ENCODE measurements at regions not wholly inside any gene's neighbourhood (a gene's known extent, or its start where the extent isn't known, plus 50 kb on each side); places are given as distances from the start of the nearest gene placed in this dataset.

GRCh38 chr12:115606040-115606439 is 671.5 kb downstream of the MED13L start:
- no peak for ATAC-seq
- TF ChIP-seq TOX (CRISPR knock-in tag; IDR thresholded peaks at IDR 0.05; ENCODE audit: borderline replicate concordance) (no peak), ESRRG (CRISPR knock-in tag; IDR thresholded peaks at IDR 0.05) (no peak)
- TF ChIP-seq, protein P1, sequence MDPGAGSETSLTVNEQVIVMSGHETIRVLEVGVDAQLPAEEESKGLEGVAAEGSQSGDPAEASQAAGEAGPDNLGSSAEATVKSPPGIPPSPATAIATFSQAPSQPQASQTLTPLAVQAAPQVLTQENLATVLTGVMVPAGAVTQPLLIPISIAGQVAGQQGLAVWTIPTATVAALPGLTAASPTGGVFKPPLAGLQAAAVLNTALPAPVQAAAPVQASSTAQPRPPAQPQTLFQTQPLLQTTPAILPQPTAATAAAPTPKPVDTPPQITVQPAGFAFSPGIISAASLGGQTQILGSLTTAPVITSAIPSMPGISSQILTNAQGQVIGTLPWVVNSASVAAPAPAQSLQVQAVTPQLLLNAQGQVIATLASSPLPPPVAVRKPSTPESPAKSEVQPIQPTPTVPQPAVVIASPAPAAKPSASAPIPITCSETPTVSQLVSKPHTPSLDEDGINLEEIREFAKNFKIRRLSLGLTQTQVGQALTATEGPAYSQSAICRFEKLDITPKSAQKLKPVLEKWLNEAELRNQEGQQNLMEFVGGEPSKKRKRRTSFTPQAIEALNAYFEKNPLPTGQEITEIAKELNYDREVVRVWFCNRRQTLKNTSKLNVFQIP (CRISPR knock-in tag; IDR thresholded peaks at IDR 0.05; ENCODE audit: borderline replicate concordance, low read depth) = no peak

DNA sequence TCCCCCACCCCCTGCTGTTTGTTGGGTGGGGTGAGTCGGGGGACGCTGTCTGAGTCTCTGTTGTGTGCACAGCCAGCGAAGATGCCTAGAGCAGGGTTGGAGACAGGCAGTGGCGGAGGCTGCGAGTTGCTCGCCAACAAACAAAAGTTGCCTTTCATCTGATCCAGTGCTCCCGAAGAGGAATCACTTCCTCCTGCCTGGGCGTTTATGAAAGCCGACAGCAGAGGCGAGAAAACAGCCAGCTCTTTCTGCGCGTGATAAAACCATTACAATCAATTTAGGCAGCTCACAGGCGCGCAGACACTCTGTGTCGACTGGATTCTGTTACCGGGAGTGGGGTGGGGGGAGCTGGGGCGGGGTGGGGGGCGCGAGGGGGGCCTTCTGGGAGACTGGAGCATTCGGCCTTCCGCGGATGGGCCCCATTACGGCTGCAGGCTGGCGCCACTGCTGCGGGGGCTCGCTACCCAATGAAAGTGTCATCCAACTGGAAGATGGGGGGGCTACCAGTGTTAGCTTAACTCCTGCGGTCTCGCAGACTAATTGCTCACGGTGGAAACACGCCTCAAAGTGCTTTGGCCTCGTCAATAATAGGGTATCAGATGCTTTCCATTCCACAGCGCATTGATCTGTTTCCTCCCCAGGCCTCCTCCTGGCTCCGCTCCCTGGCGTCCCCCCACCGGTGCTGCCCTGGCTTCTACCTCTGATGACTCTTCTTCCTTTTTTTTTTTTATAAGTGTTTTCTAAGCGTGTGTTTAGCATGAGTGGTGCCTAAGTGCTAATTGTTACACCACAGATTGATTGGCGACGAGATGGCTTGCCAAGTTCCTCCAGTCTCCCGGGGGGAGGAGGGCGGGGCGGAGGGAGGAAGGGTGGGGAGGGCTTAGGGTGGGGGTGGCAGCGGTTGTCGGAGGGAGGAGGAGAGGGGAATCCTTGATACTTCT is 678.4 kb downstream of the MED13L start:
- ATAC-seq = no peak
- TF ChIP-seq, protein P2, sequence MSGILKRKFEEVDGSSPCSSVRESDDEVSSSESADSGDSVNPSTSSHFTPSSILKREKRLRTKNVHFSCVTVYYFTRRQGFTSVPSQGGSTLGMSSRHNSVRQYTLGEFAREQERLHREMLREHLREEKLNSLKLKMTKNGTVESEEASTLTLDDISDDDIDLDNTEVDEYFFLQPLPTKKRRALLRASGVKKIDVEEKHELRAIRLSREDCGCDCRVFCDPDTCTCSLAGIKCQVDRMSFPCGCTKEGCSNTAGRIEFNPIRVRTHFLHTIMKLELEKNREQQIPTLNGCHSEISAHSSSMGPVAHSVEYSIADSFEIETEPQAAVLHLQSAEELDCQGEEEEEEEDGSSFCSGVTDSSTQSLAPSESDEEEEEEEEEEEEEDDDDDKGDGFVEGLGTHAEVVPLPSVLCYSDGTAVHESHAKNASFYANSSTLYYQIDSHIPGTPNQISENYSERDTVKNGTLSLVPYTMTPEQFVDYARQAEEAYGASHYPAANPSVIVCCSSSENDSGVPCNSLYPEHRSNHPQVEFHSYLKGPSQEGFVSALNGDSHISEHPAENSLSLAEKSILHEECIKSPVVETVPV (CRISPR knock-in tag; IDR thresholded peaks at IDR 0.05) = no peak
- TF ChIP-seq ZNF565 (CRISPR knock-in tag; conservative IDR thresholded peaks at IDR 0.05; ENCODE audit: low read depth) = no peak
- TF ChIP-seq, protein P1 (CRISPR knock-in tag; IDR thresholded peaks at IDR 0.05; ENCODE audit: borderline replicate concordance, low read depth) = no peak
- no peak for TF ChIP-seq ZNF70 (CRISPR knock-in tag; IDR thresholded peaks at IDR 0.05)
- TF ChIP-seq ARNTL (CRISPR knock-in tag; IDR thresholded peaks at IDR 0.05; ENCODE audit: borderline replicate concordance, low read depth) = no peak
- no peak for TF ChIP-seq PATZ1 (CRISPR knock-in tag; IDR thresholded peaks at IDR 0.05; ENCODE audit: borderline replicate concordance)
- TF ChIP-seq TCF4 (CRISPR knock-in tag; IDR thresholded peaks at IDR 0.05; ENCODE audit: borderline replicate concordance) = no peak
- no peak for TF ChIP-seq ZFP3 (CRISPR knock-in tag; IDR thresholded peaks at IDR 0.05)
- no peak for TF ChIP-seq RARB (CRISPR knock-in tag; IDR thresholded peaks at IDR 0.05)
- TF ChIP-seq ZC3H10 (CRISPR knock-in tag; IDR thresholded peaks at IDR 0.05) = no peak
- no peak for TF ChIP-seq GLIS3 (CRISPR knock-in tag; IDR thresholded peaks at IDR 0.05)
- TF ChIP-seq ZFP30 (CRISPR knock-in tag; IDR thresholded peaks at IDR 0.05) = no peak
- TF ChIP-seq, protein P3, sequence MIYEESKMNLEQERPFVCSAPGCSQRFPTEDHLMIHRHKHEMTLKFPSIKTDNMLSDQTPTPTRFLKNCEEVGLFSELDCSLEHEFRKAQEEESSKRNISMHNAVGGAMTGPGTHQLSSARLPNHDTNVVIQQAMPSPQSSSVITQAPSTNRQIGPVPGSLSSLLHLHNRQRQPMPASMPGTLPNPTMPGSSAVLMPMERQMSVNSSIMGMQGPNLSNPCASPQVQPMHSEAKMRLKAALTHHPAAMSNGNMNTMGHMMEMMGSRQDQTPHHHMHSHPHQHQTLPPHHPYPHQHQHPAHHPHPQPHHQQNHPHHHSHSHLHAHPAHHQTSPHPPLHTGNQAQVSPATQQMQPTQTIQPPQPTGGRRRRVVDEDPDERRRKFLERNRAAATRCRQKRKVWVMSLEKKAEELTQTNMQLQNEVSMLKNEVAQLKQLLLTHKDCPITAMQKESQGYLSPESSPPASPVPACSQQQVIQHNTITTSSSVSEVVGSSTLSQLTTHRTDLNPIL (CRISPR knock-in tag; IDR thresholded peaks at IDR 0.05; ENCODE audit: low read depth) = no peak
- TF ChIP-seq ZNF8 (CRISPR knock-in tag; IDR thresholded peaks at IDR 0.05) = no peak
- no peak for TF ChIP-seq BACH2 (CRISPR knock-in tag; IDR thresholded peaks at IDR 0.05; ENCODE audit: borderline replicate concordance)
- TF ChIP-seq PPARA (CRISPR knock-in tag; IDR thresholded peaks at IDR 0.05; ENCODE audit: borderline replicate concordance) = no peak
- no peak for TF ChIP-seq CSDC2 (CRISPR knock-in tag; IDR thresholded peaks at IDR 0.05)
- no peak for TF ChIP-seq OSR1 (CRISPR knock-in tag; IDR thresholded peaks at IDR 0.05)

DNA sequence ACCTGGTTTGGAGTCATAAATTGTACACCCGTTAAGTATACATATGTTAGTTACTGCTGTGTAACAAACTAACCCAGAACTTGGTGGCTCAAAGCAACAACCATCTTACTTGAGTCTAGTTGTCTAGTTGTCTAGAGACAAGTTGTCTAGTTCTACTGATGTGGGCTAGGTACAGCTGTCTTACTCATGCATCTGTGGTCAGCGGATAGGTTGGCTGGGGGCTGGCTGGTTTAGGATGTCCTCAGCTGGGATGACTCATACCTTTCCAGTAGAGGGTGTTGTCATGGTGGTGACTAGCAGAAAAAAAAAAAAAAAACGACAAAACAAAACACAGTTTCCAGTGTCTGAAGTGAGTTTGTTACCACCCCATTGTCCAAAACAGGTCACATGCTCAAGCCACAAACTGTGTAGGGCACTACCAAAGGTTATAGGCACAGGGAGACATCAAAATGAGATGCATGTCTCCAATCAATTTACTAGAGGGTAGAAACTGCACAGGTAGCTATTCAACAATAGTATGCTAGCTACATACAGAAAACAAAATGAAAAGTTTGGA is 680.3 kb downstream of the MED13L start:
- no peak for TF ChIP-seq ZFP30 (CRISPR knock-in tag; IDR thresholded peaks at IDR 0.05)
- TF ChIP-seq ZC3H10 (CRISPR knock-in tag; IDR thresholded peaks at IDR 0.05) = no peak
- no peak for TF ChIP-seq ARNTL (CRISPR knock-in tag; IDR thresholded peaks at IDR 0.05; ENCODE audit: borderline replicate concordance, low read depth)
- TF ChIP-seq OSR1 (CRISPR knock-in tag; IDR thresholded peaks at IDR 0.05) = no peak
- TF ChIP-seq PATZ1 (CRISPR knock-in tag; IDR thresholded peaks at IDR 0.05; ENCODE audit: borderline replicate concordance) = no peak
- ATAC-seq = no peak
